ENCODE measurements at regions not wholly inside any gene's neighbourhood (a gene's known extent, or its start where the extent isn't known, plus 50 kb on each side); places are given as distances from the start of the nearest gene placed in this dataset.
"Not testable (repeated sequence)": the region's sequence is repeated elsewhere in the genome, so short reads cannot be mapped to it uniquely, and the experiment has no call there.

DNA sequence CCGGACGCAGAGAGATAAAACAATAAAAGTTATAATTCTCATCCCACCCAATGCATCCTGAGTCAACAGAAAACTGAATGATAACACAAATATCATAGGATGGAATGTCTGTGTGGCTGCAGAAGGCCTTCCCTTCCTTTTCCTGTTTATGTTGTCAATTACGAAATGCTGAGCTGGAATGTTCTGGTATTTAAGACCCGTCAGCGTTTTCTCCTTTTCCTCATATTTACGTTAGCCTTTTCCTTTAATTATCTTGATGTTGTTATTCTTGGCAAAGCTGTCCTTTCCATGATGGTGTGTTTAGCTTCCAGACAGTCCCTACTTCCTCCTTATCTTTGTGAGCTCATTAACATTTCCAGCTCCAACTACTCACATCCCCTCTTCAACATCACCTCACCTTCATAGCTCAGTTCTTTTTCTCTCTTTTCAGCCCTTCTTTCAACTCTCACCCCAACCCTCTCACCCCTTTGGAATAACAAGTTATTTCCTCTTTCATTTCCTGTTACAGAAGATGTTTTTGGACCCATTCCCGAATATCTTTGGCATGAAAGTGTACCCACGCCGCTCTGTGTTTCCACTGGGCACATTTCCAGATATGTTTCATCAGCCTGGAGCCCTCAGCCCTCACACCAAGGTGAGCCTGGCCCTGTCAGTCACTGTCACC lies 221.6 kb downstream of the NR2F1-AS1 start:
- no peak for DNase-seq
- intact Hi-C loops (cut with DNase I), result no loop called here

DNA sequence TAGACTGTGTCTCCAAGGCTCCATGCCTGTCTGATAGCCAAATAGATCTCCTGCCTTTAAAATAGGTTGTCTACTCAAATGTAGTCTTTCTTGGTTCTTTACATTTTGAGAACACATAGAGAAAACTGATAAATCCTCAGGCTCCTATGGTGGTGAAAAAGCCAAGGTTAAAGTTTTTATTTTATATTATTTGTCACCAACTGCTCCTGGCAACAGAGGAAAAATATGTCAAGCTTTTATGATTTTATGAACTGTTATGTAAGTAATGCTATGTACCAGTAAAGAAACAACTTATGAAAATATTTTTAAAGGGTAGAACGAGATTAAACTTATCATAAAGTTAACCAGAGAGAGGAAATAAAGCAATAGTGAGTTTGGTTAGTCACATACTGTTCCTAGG lies 222.8 kb downstream of the NR2F1-AS1 start:
- intact Hi-C loops (cut with DNase I), result no loop called here
- DNase-seq, result no peak

DNA sequence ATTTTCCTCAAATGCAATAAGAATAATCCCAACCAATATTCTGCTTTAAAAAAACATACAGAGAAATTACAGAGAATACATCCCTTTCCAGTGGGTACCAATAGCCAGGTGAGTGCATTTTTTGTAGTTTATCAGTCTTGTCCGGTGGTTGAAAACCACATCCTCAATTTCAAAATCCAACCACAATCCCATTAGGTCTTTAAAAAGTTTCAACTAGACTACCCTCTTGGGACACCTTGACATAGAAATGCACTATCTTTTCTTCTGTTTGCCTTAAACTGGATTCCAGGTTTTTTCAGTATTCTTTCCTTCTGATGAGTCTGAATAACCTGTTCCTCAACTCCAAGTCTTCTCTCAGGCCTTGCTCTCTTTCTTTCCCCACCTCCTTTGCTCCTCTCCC lies 223.3 kb downstream of the NR2F1-AS1 start:
- intact Hi-C loops (cut with DNase I), result no loop called here
- DNase-seq, result no peak

DNA sequence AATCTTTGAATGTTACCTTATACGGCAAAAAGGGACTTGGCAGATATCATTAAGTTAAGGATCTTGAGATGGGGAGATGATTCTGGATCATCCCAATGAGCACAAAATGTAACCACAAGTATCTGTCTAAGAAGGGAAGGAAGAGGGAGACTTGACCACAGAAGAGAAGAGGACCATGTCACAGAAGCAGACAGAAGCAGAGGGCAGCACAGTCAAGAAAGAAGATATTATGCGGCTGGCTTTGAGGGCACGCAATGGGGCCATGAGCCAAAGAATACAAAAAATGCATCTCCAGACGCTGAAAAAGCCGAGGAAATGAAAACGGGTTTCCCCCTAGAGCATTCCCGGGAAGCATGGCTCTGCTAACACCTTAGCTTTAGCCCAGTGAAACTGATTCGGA lies 225.3 kb downstream of the NR2F1-AS1 start:
- DNase-seq, result no peak
- intact Hi-C loops (cut with DNase I), result no loop called here

DNA sequence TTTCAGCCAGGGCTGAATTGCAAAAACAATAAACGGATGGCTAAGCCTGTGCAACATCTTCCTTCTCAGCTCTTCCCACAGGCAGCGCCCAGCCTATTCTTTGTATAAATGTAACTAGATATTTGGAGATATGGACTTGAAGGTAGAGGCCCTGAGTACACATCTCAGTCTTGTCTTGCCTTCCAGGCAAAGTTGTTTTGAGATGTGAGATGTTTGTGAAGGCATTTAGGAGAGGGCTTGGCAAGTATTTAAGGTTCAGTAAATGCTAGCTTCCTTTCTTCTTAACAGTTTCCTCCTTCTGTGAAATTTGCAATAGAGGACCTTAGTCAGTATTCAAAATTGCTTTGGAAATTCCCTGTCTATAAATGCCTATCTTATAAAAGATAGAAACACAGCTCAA lies 228.8 kb downstream of the NR2F1-AS1 start:
- intact Hi-C loops (cut with DNase I), result no loop called here
- no peak for DNase-seq

DNA sequence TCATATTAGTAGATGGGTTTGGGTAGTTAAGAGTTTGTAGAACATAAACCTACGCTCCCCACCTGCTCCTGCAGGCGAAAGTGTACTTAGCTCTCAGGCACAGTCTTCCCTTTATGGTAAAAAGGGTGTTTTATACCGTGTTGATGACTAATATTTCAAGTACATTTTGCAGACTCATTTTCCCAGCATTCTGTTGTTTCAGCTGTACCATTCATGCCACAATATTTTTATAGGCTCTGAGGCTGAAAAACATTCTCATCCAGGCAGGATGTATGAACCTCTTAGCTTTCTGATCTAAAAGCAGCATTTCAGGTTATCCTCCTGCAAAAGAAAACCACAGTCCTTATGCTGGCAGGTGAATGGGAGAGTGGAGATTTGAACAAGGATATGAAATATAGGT lies 231.4 kb downstream of the NR2F1-AS1 start:
- intact Hi-C loops (cut with DNase I), result no loop called here
- DNase-seq, result no peak

DNA sequence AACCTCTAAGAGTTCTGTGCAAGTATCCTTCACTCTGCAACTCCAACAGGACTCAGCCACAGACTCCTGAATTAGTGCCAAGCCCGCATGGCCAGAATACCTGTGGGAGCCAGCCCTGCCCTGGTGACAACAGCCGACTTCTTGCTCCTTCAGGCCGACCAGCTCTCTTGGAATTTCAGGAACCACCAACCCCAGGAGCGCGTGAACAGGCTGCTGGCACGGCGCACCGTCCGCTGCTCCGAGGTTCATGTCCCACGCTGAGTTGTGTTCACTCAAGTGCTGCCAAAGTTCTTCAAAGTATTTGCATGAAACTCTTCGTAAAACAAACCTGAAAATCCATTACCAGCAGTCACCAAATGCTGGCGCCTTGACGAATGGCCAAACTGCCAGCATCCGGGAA lies 232.8 kb downstream of the NR2F1-AS1 start:
- peak in 1 of 42 donors; percentile 36 for DNase-seq
- intact Hi-C loops (cut with DNase I), result no loop called here

DNA sequence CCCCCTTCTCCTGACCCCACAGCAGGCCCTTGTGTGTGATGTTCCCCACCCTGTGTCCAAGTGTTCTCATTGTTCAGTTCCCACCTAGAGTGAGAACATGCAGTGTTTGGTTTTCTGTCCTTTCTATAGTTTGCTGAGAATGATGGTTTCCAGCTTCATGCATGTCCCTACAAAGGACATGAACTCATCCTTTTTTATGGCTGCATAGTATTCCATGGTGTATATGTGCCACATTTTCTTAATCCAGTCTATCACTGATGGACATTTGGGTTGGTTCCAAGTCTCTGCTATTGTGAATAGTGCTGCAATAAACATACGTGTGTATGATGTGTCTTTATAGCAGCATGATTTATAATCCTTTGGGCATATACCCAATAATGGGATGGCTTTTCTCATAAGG lies 234.2 kb downstream of the NR2F1-AS1 start:
- intact Hi-C loops (cut with DNase I); DNase-seq: not testable (repeated sequence)

DNA sequence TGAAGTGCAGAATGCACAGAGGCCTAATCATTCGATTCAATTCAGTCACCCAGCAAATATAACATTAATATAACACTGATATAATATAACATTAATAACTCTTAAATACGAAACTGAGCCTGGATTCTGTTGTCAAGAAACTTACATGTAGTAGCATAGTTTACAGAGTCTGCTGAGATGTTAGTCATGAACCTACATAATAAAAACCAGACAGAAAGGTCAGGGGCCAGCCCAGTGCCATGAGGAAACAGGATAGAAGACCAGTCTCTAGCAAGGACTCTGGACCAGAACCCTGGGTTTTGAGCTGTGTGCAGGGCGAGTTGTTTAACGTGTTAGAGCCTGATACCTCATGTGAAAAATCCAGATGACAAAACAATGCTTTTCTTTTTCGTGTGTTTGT lies 234.7 kb downstream of the NR2F1-AS1 start:
- intact Hi-C loops (cut with DNase I), result no loop called here
- no peak for DNase-seq

DNA sequence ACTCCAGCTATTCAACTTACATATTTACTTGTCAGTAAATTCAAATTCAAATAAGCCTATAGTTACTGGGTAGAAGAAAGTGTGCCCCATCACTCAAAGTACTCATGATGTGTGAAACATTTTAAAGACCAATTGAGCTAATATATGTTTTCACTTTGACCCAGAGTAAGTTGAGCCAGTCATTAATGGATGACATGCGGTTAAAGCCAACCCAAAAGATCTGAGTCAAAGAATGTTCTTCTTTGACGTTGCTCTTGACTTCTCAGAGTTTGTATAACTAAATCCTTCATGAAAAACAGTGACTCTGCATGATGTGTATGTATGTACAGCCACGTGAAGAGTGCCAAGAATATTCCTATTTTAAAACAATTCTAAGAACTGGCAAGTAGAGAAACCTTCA lies 237.4 kb downstream of the NR2F1-AS1 start:
- no peak for DNase-seq
- intact Hi-C loops (cut with DNase I), result no loop called here

DNA sequence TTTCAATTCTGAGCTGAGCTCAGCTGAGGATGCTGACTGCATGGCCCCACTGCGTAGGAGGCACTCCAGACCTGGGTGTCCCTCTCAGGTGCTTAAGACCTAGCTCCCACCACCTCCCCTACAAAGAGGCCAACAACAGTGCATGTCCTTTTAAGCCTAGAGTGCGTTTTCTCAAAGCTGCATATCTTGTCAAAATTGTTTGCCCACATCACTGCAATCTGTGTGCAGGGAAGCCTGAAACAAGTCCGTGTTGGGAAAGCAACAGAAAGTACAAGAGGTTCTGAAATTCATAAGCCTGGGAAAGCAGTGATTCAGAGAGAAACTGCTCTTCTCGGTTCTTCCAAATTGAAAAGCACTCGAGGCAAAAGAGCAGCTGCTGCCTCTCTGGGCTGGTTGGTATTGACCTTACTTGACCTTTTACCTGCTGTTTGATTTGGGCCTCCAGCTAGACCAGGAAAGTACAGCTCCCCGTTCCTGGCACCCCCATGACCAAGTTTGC lies 238.4 kb downstream of the NR2F1-AS1 start:
- no peak for DNase-seq
- intact Hi-C loops (cut with DNase I), result no loop called here

DNA sequence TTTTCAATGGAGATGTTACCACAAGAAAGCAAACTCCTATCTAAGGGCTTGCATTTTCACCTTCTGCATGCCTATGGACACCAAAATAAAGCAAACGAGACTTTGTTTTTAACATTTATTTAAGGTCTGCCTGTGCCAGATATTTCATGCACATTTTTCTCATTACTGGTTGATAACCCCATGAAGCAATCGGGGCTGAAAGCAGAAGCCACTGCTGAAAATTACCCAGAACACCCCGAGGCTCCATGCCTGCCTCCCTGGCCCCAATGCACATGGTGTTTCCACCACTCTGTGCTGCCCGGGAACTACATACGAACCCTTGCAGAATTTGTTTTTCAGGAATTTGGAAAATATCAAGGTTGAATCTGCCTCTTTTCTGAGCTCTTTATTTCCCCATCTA lies 240.1 kb downstream of the NR2F1-AS1 start:
- intact Hi-C loops (cut with DNase I), result no loop called here
- no peak for DNase-seq

DNA sequence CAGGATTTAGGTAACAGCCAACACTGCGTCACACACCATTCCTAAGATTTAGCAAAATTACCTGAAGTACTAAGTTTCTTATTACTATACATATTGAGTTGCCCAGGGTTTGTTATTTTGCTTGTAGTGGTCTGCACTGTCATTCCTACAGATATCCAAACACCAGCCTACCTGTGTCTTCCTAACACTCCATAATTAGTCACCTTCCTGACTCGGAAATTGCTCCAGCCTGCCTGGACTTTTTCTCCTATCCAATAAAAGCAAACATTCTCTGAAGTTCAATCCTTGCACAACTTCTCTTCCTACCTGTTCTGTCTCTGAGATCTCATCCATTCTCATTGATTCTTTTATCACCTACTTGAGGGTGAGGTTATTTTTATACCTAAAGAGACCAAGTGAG lies 243.9 kb downstream of the NR2F1-AS1 start:
- DNase-seq, result no peak
- intact Hi-C loops (cut with DNase I), result no loop called here

DNA sequence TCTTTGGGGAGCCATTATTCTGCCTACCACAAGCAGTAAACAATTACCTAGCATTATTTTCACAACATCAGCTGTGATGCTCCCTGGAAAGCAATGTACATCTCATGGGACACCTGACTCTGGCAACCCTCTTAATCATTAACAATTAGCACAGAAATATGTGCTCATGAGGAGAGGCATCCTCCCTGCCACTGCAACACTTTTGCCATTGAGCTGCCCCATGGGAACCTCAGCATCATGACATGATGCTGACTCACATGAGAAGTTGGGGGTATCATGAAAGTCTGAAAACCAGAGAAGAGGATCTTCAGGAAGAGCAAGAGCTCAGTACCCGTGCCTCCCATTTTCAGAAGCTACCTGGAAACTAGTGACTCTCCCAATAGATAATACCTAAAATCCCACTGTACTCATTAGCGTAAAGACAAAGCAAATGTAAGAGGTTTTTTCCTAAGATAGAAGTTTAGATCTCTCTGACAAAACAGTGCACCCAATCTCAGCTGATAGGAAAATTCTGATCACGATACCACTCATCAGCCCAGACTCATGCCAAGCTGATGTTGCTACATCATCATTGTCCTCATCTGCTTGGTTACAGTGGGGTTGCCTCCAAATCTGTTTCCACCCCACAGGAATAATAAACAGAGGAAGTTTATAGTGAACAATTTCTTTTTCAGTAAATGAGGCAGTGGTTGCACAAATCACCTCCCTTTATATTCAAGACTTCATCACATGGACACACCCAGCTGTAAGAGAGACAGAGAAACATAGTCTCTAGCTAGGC lies 244.5 kb downstream of the NR2F1-AS1 start:
- no peak for DNase-seq
- intact Hi-C loops (cut with DNase I), result no loop called here

DNA sequence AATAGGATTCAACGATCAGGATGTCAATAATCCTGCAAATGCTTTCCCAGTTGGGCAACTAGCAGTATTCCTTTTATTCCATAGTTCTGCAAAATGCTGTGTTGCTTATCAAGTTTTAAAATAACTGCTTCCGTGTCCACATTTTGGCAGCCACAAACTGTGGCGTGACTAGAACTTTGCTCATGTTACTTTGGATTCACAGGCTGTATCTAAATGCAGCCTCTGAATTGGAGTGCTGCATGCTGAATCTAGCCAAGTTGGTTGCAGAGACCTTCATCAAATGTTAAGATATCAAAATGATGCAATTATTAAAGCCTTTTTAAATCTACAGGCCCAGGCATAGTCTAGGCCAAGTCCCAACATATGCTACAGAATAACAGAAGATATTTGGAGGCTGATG lies 249.2 kb downstream of the NR2F1-AS1 start:
- intact Hi-C loops (cut with DNase I), result no loop called here
- no peak for DNase-seq

DNA sequence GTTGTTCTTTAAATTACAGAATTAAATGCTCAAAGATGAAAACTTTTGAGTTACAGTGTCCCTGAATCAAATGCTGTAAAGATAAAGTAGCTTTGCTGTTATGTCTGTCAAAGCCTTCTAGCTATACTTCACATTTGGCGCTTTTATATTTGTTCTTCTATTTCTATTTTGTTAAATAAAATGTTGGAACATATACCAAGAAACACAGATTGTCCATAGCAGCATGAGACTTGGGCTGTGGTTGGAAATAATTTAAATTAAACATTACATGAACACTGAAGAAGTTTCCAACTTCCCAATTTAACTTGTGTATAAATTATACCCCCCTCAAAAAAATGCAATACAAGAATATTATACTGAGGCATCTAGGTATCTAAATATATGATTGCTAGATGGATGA lies 249.8 kb downstream of the NR2F1-AS1 start:
- intact Hi-C loops (cut with DNase I), result no loop called here

DNA sequence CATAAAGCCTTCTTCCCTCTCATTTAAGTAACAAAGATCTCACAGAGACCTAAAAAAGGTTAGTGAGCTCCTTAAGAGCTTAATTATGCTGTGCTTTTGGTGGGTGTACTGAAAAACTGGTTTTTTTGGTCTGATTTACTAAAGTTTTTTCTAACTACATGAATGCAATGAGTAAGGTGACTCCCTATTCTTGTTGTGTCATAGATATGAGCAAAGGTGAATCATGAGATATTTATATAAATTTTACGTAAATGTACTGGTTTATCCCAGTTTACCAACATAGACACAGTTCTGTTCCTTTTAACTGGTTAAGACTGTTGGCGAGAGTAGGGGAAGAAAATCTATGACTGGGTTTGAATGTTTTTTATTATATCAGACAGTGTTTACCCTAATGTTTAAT lies 250.5 kb downstream of the NR2F1-AS1 start:
- DNase-seq, result no peak
- intact Hi-C loops (cut with DNase I), result no loop called here

More for the DNA sequence above, 249.8 kb downstream of the NR2F1-AS1 start:
- no peak for DNase-seq

DNA sequence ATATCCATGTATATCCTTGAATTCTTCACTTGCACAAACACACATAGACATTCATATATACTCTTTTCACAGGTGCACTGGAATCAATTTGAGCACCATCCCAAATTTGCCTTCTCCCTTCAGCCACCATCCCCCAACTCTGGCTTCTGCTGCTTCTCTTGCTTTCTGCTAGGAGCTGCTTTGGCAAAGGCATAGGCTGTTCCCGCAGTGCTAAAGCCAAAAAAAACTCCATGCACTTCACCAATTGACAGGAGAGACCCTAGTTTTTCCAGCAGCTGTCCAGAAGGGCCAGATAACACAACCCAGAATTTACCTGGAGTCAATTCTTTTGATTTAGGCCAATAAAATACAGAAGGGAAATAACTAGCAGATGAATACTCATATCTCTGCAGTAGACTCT lies 251.3 kb downstream of the NR2F1-AS1 start:
- no peak for DNase-seq
- intact Hi-C loops (cut with DNase I), result no loop called here

DNA sequence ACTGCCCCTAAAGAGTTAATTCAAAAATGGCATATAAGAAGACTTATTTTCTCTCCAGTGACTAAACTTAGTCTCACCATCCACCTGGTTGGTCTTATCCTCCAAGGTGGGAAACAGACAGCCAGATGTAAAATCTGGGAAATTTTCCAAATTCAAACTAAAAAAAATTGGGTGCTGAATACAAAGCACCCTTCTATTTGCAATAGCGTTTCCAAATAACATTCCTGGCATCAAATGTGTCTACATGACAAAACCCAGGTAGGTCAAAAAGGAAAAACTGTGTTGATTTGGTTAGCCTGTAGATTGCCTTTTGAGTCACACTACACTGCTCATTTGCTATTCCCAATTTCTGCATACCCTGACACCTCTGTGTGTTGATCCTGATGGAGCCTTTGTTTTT lies 252.2 kb downstream of the NR2F1-AS1 start:
- no peak for DNase-seq
- intact Hi-C loops (cut with DNase I), result no loop called here

DNA sequence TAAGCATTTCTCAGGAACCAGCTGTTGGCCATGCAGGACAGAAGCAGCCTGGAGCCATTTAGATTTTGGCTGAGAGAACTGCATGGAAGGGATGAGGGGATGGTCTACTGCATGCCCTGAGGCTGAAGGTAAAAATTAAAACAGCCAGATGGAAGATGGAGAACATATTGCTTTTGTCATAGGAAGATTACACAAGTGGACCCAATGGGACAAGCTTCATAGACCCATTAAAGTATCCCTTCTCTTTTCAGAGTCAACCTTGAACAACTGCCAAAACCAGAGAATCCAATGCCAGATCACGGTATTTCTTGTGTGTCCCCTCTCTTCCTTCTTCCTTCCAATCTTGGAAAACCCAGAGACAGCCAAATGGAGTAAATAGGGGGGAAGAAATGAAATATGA lies 253.4 kb downstream of the NR2F1-AS1 start:
- intact Hi-C loops (cut with DNase I), result no loop called here
- no peak for DNase-seq

DNA sequence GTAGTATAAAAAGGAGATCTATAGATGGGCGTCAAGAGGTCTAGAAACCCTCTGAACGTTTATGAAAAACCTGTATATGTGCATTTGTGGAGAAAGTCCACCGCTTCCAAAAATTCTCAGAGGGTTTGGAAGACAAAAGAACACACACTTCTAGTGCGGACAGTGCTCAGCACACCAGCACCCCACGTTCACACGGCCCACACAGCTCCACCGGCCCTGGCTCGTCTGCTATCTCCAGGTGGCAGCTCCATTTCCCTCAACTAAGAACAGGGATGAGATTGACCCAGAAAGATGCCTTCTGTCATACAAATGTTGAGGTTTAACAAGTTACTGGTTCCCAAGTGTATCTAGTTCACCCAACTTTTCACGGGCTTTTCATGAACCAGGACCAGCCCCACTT lies 255.1 kb downstream of the NR2F1-AS1 start:
- no peak for DNase-seq
- intact Hi-C loops (cut with DNase I), result no loop called here
